Stimulated activated CD4-positive, alpha-beta T cell treated with anti-CD3 and anti-CD28 coated beads, Interleukin-2, amount 100 ng/mL, for 24 hours (primary cell): ENCODE measurements at regions not wholly inside any gene's neighbourhood (a gene's known extent, or its start where the extent isn't known, plus 50 kb on each side); places are given as distances from the start of the nearest gene placed in this dataset.

Experiments used
- DNase-seq, 2 donors: peaks; one replicate each; pipeline ENCODE4 v3.0.0-alpha.2; 2020

DNA sequence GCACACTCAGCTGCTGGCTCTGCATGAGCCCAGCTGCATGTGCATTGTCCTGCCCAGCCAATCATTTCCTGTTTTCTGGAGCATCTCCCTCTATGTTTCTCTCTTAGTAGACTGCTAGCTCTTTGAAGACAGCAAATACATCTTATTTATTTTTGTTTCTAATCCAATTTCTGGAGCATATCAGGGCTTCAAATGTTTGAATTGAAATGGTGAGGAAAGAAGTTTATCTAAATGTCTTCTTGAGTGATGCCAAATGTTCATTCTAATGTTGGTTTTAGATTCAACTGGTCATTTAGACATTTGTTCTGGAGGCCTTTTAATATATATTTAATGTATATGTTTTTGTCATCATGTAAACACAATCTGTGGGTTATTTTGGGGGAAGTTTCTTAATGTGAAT lies 141.9 kb downstream of the DNAJB9 start:
- no peak for DNase-seq

DNA sequence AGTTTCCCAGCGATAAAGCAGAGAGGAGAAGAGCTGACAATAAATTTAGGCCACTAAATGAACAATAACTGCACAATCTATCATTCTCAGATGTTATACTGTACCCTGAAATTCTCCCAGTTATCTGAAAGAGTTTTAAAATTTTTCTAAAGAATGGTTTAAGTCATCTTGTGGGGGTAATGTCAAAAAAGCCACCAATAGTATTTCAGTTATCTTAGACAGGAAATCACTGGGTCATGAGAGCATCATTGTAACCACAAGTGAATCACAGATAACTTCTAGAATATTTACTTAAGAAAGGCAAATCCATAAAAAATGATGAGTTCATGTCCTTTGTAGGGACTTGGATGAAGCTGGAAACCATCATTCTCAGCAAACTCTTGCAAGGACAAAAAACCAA lies 147.1 kb downstream of the DNAJB9 start:
- DNase-seq = no peak

DNA sequence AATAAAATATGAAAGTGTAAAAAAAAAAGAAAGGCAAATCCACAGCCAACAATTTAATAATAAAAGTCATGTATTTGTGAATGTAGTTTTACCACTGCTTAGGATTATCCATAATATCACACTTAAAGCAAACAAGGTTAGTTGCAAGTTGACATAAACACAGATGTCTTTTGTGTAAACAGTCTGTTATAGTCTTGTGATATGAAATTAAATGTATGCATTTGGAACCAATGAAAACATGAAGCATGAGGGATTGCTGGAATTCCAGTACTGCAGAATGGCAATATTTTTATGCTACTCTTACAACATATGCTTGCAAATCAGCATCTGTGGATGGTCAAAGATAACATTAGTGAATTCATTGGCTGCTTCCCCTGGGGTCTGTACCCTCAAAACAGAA lies 148.1 kb downstream of the DNAJB9 start:
- DNase-seq = no peak

DNA sequence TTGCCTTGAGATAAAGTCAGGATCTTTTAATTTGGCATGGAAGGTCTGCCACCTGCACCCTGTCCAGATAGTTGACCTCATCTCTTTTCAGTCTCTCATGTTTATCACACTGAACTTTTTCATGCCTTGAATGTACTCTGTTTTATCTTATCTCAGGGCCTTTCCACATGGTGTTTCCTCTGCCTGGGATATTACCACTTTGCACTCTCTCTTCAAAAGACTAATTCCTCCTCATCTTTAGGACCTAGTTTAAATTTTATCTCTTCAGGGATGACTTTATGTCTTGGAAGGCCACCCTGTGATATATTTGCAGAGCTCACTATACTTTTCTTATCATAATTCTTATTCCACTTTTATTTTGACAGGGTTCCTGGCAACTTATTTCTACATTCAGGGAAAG lies 150.0 kb downstream of the DNAJB9 start:
- DNase-seq = no peak

DNA sequence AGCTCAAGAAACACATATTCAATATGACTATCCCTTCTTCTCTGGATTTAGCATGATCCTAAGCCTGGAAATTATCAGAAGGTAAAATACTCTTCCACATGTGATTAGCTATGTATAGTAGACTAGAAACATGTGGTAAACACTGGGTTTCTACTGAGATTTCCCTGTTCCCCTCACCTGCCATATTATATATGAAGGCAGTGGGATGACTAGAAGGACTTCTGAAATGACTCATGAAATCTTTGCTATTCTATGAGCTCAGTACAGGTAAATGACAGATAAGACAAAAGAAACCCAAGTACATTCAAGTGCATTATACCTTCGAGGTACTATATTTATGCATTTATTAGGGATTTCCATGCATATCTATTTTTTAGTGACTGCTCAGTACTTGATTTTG lies 152.9 kb downstream of the DNAJB9 start:
- DNase-seq = no peak

DNA sequence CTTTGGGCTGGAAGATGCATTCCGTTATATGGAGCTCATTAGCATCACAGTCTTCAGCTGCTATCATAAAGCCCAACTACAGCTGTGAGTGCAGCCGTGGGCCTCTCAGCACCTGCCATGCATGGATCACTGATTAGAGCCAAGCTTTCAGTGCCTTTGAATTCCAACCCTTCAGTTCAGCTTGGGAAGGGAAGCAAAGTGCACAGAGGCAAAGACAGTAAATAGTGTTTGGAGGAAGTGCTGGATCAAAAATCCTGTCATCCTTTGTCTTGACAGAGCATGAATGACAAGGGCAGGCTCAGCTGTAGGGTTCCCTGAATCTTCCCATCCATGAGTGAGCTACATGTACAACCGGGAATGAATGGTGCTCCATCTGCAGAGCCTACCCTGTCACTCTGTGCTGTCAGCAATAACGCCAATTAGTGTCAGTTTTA lies 153.7 kb downstream of the DNAJB9 start:
- no peak for DNase-seq

DNA sequence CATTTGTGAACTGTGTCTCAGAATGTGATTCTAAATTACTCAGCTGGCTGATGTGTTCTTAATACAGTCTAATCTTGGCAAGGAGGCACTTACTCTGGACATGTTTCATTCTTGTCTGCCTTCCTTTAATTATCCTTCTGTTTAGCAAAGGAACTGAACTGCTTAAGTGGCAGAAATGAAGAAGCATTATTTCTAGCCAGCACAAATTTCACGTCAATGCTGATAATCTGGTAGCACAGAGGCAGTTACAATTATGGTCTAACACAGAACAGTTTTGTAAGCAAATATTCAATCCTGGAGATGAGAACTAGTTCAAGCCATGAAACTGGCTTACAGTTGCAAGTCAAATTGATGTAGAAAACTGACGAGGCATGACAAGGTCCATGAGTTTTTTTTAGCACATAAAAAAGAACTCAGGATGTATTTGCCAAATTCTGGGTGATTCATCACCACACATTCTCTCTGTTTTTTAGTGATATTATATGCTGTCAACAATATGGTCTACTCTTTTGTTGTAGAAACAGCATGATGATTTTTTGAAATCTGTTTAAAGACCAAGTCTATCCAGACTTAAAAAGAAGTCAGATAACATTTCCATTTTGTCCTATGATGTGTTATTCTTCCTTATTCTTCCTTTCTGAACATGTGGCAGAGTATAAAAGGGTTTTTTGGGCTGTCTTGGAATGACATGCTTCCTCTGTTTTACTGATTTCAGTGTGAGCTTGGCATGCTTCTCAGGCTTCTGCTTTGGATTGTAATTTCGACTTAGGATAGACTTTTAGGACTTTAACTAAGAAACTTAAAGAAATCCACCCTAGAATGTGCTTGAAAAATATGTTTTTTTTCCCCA lies 154.8 kb downstream of the DNAJB9 start:
- no peak for DNase-seq

DNA sequence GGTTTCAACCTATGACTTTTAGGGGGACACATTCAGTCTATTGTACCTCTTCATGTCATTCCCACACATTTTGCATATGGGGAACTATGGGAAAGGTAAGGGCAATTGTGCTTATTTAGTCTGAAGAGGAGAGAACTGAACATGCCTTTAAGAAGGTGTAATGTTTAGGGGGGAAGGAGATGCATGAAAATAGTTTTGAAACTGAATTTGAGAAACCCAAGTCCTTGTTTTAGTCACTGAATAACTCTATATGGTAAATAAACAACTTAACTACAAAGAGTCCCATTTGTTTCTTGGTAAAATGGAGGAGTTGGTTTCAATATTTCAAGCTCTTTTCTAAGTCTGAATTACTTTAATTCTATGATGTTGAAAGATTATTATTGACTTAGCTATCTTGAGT lies 166.1 kb downstream of the DNAJB9 start:
- DNase-seq = no peak

DNA sequence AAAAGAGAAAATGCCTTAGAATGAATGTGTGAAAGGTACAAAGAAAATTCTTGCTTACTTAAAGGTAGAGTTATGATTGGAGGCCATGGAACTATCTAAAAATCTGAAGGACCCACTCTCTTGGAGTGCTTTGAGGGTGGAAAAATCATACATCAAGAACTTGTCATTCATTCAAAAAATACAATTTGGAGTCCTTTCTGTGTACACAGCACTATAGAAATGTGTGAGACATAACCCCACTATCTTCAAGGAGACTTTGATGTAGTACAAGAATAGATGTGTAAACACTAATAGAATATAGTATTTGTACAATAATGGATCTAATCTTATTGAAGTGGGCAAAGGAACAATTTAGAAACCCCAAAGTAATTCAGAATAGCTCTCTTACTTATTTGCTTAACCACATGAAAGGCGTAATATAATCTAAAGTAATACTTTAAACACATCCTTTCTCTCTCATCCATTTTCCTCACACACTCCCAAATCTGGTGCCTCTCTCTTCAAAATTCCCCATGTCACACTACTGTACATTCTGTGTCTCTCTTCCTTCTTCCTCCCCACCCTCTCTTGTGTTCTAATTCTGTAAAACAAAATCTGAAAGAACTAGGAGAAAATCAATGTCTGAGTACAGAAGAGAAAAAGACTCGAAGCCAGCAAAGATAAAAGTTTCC lies 166.7 kb downstream of the DNAJB9 start:
- DNase-seq = no peak

DNA sequence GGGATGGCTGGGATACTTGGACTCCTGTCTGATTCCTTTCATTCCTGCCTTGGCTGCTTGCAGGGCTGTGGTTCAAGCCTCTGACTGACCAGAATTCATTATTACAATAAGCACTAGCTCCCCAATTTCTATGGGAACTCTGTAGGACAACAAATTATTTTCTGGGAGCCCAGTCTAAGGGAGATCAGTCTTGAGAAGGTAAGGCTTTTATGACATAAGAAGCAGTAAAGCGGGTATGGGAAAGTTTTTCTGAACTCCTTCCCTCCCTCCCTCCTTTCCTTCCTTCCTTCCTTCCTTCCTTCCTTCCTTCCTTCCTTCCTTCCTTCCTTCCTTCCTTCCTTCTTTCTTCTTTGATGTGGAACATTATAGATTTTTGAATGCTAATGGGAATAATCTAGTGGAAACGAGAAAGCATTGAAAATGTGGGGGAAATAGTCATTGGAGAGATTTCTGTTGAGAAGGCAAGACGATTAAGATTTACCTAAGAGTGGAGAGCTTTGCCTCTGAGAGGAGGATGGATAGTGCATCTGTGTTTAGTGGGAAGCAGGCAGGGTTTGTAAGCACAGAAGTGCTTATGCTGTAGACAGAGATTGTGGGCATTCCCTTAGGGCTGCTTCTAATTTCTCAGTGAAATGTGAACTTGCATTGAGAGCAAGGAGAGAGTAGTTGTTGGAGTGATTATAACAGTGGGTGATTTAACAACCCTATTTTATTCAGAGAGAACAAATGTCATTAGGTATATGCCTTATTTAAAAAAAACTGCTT lies 201.5 kb downstream of the DNAJB9 start:
- DNase-seq = no peak

DNA sequence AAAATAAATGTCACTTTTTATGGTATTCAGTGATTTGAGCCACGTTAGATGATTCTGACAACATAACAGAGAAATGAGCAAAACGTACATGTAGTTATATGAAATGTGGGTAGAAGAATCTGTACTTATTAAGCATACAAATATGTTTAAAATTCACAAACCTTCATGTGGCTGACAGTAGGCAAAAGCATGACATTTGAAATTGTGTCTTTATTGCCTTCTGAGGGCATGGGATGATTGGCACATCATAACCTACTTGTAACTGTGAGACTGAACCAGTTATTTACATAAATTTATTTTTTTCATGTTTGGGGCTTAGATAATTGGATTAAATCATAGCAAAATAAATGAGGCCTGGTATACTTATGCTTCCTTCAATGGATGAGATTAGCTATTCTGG lies 202.2 kb downstream of the DNAJB9 start:
- DNase-seq = no peak

DNA sequence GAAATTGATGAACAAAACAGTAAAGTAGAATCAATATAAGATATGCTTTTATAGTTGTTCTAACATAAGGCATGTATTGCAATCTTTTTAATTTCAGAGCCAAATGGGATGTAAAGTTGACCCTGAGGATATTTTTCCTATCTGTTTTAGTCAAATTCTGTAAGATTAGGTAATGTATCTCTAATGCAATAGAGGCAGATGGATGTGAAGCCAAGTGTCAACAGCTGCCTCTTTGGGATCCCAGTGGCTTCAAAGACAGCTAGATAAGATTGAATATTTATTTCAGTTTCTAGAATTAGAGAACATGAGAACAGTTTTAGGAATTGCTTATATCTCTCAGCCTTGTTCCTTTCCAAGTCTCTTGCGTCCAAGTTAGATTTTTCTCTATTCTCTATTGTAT lies 208.3 kb downstream of the DNAJB9 start:
- no peak for DNase-seq

DNA sequence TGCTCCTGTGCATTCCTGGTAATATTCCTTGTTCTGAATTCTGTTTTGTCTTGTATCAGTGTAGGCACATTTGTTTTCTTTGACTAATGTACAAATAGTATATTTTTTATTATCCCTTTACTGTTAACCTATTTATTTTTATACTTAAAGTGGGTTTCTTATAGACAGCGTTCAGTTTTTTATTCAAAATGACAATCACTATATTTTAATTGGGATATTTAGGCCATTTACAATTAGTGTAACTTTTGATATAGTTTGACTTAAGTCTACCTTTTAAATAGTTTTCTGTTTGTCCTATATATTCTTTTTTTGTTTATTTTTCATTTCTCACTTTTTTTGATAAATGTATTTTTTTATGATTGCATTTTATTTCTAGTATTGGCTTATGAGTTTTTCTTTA lies 219.8 kb downstream of the DNAJB9 start:
- DNase-seq = no peak

DNA sequence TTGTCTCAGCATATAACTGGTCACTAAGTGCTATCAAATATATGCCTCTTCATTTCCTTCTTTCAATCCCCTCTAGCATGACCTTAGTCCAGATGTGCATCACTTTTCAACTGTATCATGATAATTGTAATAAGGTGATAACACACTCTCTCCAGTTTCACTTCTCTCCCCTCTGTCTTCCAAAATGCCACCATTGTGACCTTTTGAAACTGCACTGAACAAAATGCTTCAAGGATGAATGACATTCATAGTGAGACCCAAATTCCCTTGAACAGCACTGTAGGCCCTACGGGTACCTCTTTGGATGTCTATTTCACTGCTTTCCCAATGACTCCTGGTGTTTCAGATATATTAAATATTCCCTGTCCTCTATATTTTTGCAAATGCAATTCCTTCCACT lies 224.8 kb downstream of the DNAJB9 start:
- no peak for DNase-seq

DNA sequence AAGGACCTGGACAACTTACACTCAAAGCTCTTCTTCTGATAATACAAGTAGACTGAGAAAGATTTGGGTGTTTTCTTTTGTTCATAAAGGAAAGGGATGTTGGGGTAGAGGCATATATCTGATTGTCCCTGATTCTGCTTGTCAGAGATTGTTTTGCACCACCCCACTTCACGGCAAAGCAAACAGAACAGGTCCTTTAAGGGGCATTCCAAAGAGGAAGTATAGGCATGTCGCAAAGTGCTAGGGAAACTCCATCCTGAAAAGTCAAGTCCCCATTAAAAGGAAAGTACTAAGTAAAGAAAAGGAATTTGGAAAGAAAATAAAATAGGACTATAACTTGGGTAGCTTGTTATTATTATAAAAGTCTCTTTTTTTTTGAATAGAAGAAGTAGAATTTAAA lies 233.0 kb downstream of the DNAJB9 start:
- no peak for DNase-seq

DNA sequence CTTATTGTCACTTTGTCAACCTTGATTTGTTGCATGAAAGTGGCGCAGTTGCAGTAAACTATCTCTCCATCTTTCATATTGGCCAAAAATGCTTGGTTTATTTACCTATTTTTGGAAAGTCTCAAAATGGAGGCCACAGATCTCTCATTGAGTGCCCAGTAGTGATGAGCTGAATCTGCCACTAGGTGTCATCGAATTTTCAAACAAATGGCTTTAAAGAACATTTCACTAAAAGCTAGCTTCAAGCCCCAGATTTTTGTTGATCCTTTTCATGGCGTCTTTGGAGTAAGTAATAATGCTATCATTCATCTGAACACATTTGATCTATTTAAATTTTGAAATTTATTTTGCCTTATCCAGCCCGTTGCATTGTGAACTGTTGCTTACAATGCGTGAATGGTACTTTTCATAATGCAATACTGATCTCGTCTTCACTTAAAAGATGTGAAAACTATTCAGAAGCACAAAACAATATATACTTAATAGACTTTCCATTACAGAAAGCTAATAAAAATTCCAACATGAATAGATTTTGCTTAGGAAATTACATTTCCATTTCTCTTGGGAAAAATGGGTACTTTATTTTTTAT lies 236.2 kb downstream of the DNAJB9 start:
- DNase-seq = no peak

DNA sequence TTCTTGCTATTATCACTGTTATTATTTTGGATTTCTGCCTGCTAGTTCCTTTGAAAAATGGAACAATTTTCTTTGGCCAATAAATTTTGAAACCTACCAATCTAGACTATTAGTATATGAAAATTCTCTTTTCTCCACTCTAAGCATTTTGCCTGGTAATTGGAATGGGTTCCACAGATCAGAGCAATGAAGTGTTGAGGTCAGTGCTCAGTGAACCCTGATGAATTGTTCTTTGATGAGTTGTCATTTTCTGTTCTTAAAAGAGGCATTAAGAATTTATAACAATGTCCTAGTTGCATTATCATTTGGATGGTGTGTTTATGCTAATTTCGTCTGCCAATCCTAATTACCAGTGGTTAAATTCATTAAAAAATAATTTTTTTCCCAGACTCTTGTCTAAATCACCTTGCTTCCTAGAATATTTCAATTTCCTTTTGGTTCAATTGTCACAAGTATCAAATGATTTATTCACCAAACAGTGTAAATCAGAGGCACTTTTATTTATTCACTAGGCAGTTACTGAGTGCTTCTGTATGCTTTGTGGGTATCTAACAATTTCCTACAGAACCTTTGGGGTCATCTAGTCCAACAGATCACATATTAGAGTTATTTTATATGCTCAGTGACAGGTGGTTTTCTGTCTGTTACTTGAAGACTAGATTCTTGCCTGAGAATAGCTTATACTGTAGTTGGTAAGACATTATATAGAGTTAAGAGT lies 239.0 kb downstream of the DNAJB9 start:
- DNase-seq = no peak

DNA sequence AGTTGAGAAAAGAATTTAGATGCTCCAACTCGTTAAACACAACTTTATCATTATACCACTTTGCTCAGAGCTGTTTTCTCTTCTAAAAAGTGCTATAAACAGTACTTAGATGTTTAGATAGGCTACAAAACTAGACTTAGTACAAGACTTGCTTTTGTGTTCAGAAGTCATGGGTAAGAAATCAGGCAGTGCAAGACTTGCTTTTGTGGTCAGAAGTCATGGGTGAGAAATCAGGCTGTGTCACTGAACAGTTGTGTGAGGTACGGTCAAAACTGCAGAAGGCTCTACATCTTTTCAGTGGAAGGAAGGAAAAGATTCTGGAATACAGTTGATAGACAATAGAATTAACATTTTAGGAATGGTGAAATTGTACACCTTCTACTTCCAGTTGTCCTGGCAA lies 239.7 kb downstream of the DNAJB9 start:
- no peak for DNase-seq

DNA sequence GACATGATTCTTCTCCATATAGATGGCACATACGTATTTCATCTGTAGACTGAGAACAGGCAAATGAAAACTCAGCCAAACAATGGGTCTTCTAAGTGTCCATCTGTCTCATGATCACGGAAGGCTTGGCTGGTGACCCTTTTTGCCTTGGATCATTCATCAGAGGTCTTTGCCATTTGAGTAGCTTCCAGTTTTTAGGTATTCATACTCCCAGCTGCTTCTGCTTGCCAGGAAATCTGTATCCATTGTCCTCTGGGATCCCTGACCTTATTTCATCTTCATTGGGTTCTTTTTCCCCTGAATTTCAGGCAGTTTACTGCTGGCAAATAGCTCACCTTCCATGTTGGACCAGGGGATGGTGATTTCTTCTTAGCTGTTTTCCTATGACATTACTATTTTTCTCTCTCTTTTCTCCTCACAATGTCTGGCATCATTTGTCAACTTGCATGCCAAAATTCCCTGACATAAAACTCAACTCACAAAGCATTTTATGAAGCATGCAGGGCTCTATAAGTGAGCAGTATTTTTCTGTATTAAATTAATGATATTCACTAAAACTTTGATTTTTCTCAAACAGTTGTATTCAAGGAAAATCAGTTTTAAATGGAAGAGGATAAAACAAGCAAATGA lies 241.2 kb downstream of the DNAJB9 start:
- no peak for DNase-seq

DNA sequence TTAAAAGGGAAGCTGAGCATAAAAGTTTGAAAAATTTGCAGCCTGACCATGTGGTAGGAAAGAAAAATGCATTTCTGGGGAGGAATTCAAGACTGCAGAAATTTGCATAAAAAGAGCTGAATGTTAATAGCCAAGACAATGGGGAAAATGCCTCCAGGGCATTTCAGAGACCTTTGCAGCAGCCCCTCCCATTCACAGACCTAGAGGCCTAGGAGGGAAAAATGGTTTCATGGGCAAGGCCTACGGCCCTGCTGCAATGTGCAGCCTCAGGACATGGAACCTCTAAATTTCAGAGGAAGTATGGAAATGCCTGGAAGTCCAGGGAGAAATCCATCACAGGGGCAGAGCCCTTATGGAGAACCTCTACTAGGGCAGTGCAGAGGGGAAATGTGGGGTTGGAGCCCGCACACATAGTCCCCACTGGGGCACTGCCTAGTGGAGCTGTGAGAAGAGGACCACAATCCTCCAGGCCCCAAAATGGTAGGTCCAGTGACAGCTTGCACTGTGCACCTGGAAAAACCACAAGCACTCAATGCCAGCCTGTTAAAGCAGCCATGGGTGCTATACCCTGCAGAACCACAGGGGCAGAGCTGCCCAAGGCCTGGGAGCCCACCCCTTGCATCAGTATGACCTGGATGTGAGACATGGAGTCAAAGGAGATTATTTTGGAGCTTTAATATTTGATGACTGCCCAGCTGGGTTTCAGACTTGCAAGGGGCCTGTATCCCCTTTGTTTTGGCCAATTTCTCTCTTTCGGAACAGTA lies 243.8 kb downstream of the DNAJB9 start:
- DNase-seq = no peak

DNA sequence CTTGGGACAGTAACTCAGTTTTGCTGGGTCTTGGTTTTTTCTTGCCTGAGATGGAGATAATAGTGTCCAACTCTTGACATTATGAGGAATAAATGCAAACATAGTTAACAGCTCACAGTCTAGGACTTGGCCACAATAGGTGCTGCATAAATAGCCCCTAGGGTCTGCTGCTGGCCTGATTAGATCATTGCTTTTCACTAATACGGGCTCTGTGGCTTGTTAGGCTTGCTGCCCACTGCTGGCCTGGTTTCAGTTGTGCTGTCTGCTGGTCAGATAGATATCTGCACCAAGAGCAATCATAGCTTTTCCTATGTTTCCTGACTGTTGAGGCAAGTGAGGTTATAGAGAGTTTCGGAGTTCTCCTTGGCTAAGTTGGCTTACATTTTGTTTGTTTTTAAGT lies 246.1 kb downstream of the DNAJB9 start:
- DNase-seq = no peak

DNA sequence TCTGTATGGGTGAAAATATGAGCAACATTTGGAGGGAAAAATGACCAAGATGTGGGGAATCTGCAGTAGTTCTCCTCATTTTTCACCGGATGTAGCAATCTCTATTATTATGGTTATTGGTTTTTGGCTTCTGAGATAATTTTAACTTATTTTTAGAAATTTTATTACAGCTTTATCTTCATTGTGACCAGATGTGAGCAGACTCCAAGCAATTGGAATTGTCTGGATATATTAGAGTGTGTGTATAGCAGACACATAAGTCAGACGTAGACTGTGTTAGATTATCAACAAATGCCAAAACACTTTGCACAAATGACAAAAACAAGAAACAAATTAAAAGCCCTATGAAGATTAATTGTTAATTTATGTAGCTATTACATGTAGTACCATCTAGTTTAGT lies 249.1 kb downstream of the DNAJB9 start:
- DNase-seq = no peak
